ENCODE measurements at regions not wholly inside any gene's neighbourhood (a gene's known extent, or its start where the extent isn't known, plus 50 kb on each side); places are given as distances from the start of the nearest gene placed in this dataset.

GRCh38 chr2:221635949-221636348 lies 63.8 kb upstream of the EPHA4 start (continued):
- TF ChIP-seq SFPQ (IDR thresholded peaks at IDR 0.05; ENCODE audit: low read depth, low read length) = no peak
- no peak for TF ChIP-seq PREB (CRISPR knock-in tag; IDR thresholded peaks at IDR 0.05)
- no peak for TF ChIP-seq IRF9 (tag; IDR thresholded peaks at IDR 0.05)
- TF ChIP-seq ZBTB26 (CRISPR knock-in tag; IDR thresholded peaks at IDR 0.05) = no peak
- no peak for TF ChIP-seq BHLHE40 (IDR thresholded peaks at IDR 0.05; ENCODE audit: low read length)

GRCh38 chr2:221629468-221629867 lies 57.4 kb upstream of the EPHA4 start:
- no peak for FAIRE-seq
- TF ChIP-seq MTF1 (CRISPR knock-in tag; IDR thresholded peaks at IDR 0.05; ENCODE audit: borderline replicate concordance) = no peak
- no peak for TF ChIP-seq ZNF586 (CRISPR knock-in tag; conservative IDR thresholded peaks at IDR 0.05)
- TF ChIP-seq TRIM24 (IDR thresholded peaks at IDR 0.05) = no peak
- TF ChIP-seq CGGBP1 (CRISPR knock-in tag; IDR thresholded peaks at IDR 0.05) = no peak
- no peak for TF ChIP-seq ZNF217 (CRISPR knock-in tag; IDR thresholded peaks at IDR 0.05)
- no peak for TF ChIP-seq NCOR1 (IDR thresholded peaks at IDR 0.05)
- no peak for TF ChIP-seq RBM22 (IDR thresholded peaks at IDR 0.05; ENCODE audit: low read depth, low read length, poor library complexity, severe bottlenecking)
- no peak for TF ChIP-seq ZNF79 (CRISPR knock-in tag; IDR thresholded peaks at IDR 0.05; ENCODE audit: low read depth)
- TF ChIP-seq IRF2 (CRISPR knock-in tag; IDR thresholded peaks at IDR 0.05) = no peak
- no peak for TF ChIP-seq CSDE1 (IDR thresholded peaks at IDR 0.05)

More at GRCh38 chr2:221629468-221629867, 57.4 kb upstream of the EPHA4 start:
- no peak overlapping the region for H2AFZ ChIP-seq (ENCODE audit: low read depth, low read length)
- H4K20me1 ChIP-seq (replicated peaks; ENCODE audit: control insufficient read depth, insufficient read depth, low read length) = no peaks in the 10 kb centered on the region
- no peak overlapping the region for H3K4me2 ChIP-seq (ENCODE audit: insufficient read depth, low read length)
- H3K9ac ChIP-seq (ENCODE audit: insufficient read depth in 1 of 2, low read depth in 2 of 2, low read length in 2 of 2) = no peak overlapping the region
- H3K9me3 ChIP-seq (replicated peaks; ENCODE audit: control insufficient read depth, insufficient read depth, low read depth, low read length) = no peaks in the 10 kb centered on the region
- H3K4me1 ChIP-seq (replicated peaks in 1 of 2; ENCODE audit: control insufficient read depth in 2 of 2, insufficient read depth in 2 of 2, low read length in 2 of 2) = no peaks in the 10 kb centered on the region
- no peak overlapping the region for H3K27ac ChIP-seq (ENCODE audit: extremely low read depth, low read depth, low read length)
- ChIA-PET POLR2A (no interaction called here), CTCF (ENCODE audit: low intra/inter-chr PET ratio) (no interaction called here)
- intact Hi-C loops (cut with micrococcal nuclease) = no loop called here
- H3K36me3 ChIP-seq (ENCODE audit: control insufficient read depth, insufficient read depth, low read length) = no peaks in the 10 kb centered on the region
- ATAC-seq (no peak), DNase-seq (ENCODE audit: extremely low read depth in 1 of 4, low spot score in 3 of 4) (no peak)
- H3K9me1 ChIP-seq (ENCODE audit: control insufficient read depth, insufficient read depth, low read length) = no peaks in the 10 kb centered on the region
- in situ Hi-C loops (cut with MboI) = no loop called here
- H3K4me3 ChIP-seq = no peak overlapping the region
- H3K79me2 ChIP-seq (ENCODE audit: control insufficient read depth, insufficient read depth, low read length) = no peaks in the 10 kb centered on the region
- no peaks in the 10 kb centered on the region for H3K27me3 ChIP-seq (ENCODE audit: control insufficient read depth in 2 of 2, insufficient read depth in 2 of 2, low read length in 2 of 2)
- BruUV-seq (replicated peaks) = no TSS peak
- WGBS (ENCODE audit: insufficient coverage, low coverage, missing lambda C conversion rate) = 0% methylated on average over 5 of the region's 5 CpGs

Data from K562 (cell line).